Fibroblast of the aortic adventitia (primary cell): ENCODE measurements at regions not wholly inside any gene's neighbourhood (a gene's known extent, or its start where the extent isn't known, plus 50 kb on each side); places are given as distances from the start of the nearest gene placed in this dataset.

Experiments used
- DNase-seq: peaks from one replicate; pipeline ENCODE4 v3.0.0-alpha.2; 2010; ENCODE audit warnings: low read depth
- H3K4me3 ChIP-seq: 2 replicates; pipeline ENCODE4 v1.5.1; 2011; ENCODE audit warnings: low read depth, mild to moderate bottlenecking, control low read depth, low read length, moderate library complexity
- TF ChIP-seq, protein P1 (sequence below): IDR thresholded peaks from 2 replicates; pipeline ENCODE4 v1.5.1; 2011; ENCODE audit warnings: mild to moderate bottlenecking, low read length, control low read depth, inconsistent platforms; ENCODE audit not compliant: insufficient read depth

DNA sequence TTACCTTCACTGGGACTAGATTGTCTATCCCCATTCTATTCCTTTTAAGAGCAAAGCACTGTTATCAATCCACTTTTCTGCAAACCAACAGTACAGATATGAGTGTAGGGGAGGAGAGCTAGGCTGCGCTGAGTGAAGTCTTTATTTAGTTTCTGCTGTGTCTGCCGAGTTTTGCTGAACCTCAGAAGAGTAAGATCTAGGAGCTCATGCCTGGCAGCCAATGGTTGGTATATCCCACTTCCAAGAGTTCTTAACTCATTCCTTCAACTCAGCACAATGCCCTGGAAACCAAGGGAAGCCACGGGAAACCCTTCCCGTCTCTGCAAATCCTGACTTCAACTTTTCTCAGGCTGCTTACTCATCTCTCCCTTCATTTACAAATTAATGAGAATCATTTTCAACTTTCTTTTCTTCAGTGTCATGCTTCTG, 58.0 kb upstream of the JAK2 start:
- no peak overlapping the region for H3K4me3 ChIP-seq
- TF ChIP-seq, protein P1, sequence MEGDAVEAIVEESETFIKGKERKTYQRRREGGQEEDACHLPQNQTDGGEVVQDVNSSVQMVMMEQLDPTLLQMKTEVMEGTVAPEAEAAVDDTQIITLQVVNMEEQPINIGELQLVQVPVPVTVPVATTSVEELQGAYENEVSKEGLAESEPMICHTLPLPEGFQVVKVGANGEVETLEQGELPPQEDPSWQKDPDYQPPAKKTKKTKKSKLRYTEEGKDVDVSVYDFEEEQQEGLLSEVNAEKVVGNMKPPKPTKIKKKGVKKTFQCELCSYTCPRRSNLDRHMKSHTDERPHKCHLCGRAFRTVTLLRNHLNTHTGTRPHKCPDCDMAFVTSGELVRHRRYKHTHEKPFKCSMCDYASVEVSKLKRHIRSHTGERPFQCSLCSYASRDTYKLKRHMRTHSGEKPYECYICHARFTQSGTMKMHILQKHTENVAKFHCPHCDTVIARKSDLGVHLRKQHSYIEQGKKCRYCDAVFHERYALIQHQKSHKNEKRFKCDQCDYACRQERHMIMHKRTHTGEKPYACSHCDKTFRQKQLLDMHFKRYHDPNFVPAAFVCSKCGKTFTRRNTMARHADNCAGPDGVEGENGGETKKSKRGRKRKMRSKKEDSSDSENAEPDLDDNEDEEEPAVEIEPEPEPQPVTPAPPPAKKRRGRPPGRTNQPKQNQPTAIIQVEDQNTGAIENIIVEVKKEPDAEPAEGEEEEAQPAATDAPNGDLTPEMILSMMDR = no peak
- DNase-seq = no peak

DNA sequence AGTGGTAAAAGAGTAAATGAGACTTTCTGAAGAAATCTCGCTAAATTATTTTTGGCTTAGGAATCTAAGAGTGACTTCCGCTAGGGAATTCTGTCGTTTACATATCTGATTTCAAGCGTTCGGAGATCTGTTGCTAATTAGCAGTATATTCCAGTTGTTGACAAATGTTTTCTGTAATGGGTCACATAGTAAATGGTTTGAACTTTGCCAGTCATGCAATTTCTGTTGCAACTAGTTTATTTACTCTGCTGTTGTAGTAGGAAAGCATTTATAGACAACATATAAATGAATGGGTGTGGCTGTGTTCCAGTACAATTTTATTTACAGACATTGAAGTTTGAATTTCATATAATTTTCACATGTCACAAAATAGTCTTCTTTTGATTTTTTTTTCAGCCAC, 57.4 kb upstream of the JAK2 start:
- TF ChIP-seq, protein P1 = no peak
- DNase-seq = no peak
- H3K4me3 ChIP-seq = no peak overlapping the region

GRCh38 chr9:4929917-4930316, 55.2 kb upstream of the JAK2 start:
- no peak overlapping the region for H3K4me3 ChIP-seq
- TF ChIP-seq, protein P1 = no peak
- peak; percentile 26 for DNase-seq

DNA sequence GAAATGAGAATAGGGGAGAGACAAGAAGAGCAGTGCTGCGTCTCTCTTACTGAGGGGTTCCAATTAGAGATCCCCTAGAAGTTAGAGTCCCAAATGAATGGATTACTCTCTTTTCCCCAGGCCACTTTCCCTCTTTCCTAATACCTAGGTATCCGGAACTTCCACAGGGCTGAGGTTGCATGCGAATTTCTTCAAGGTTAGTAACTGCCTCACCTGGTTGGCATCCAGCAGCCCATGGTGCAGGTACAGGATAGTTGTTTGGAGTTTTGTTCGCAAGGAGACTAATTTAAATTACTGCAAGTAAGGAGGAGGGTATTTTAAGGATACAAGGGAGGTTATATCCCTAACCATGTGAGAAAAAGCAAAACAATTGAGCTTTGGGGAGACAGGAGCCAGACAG, 52.4 kb upstream of the JAK2 start:
- no peak for DNase-seq
- TF ChIP-seq, protein P1 = no peak
- no peak overlapping the region for H3K4me3 ChIP-seq

- H3K4me3 ChIP-seq = peak overlapping the region; percentile 32
- DNase-seq = peak; percentile 92
- TF ChIP-seq, protein P1 = no peak
Observed at GRCh38 chr9:4933177-4933576, 51.9 kb upstream of the JAK2 start.

GRCh38 chr9:4933861-4934260, 51.2 kb upstream of the JAK2 start:
- no peak for DNase-seq
- TF ChIP-seq, protein P1 = no peak
- no peak overlapping the region for H3K4me3 ChIP-seq

- DNase-seq = no peak
Observed at GRCh38 chr9:4935001-4935672, 49.9 kb upstream of the JAK2 start.

More at GRCh38 chr9:4935001-4935672, 49.9 kb upstream of the JAK2 start:
- TF ChIP-seq, protein P1 = no peak
- H3K4me3 ChIP-seq = no peak overlapping the region
